ENCODE measurements at regions not wholly inside any gene's neighbourhood (a gene's known extent, or its start where the extent isn't known, plus 50 kb on each side); places are given as distances from the start of the nearest gene placed in this dataset.

GRCh38 chr1:93804412-93804811 is 74.6 kb downstream of the DNTTIP2 start:
- H3K27ac ChIP-seq: peak overlapping the region in 1 of 2 donors; percentile 10
- no peak for DNase-seq
- no peaks in the 10 kb centered on the region for H3K9me3 ChIP-seq
- no peaks in the 10 kb centered on the region for H3K36me3 ChIP-seq
- TF ChIP-seq POLR2A (IDR thresholded peaks at IDR 0.05): no peak
- TF ChIP-seq CTCF (IDR thresholded peaks at IDR 0.05): no peak
- H3K4me3 ChIP-seq: no peak overlapping the region
- intact Hi-C loops (cut with DNase I; ENCODE audit: low total_unique reads): no loop called here
- H3K27me3 ChIP-seq: no peaks in the 10 kb centered on the region
- H3K4me1 ChIP-seq: no peaks in the 10 kb centered on the region

- Histone ChIP-seq H3K4me1 (no peaks in the 10 kb centered on the region), H3K36me3 (no peaks in the 10 kb centered on the region), H3K4me3 (no peak overlapping the region), H3K9me3 (no peaks in the 10 kb centered on the region), H3K27ac (no peak overlapping the region), H3K27me3 (no peaks in the 10 kb centered on the region)
- no peak for TF ChIP-seq POLR2A (IDR thresholded peaks at IDR 0.05)
- no peak for TF ChIP-seq CTCF (IDR thresholded peaks at IDR 0.05)
- intact Hi-C loops (cut with DNase I; ENCODE audit: low total_unique reads): no loop called here
- DNase-seq: no peak
These were observed 77.5 kb downstream of the DNTTIP2 start for GRCh38 chr1:93801471-93801870.

GRCh38 chr1:93800856-93801255 is 78.2 kb downstream of the DNTTIP2 start:
- intact Hi-C loops (cut with DNase I; ENCODE audit: low total_unique reads): no loop called here
- DNase-seq: no peak
- Histone ChIP-seq H3K4me3 (no peak overlapping the region), H3K27me3 (no peaks in the 10 kb centered on the region), H3K36me3 (no peaks in the 10 kb centered on the region), H3K4me1 (no peaks in the 10 kb centered on the region), H3K27ac (no peak overlapping the region), H3K9me3 (no peaks in the 10 kb centered on the region)
- TF ChIP-seq CTCF (IDR thresholded peaks at IDR 0.05) (no peak), POLR2A (IDR thresholded peaks at IDR 0.05) (no peak)

- TF ChIP-seq POLR2A (IDR thresholded peaks at IDR 0.05): no peak
- no peak for TF ChIP-seq CTCF (IDR thresholded peaks at IDR 0.05)
- Histone ChIP-seq H3K4me1 (no peaks in the 10 kb centered on the region), H3K27me3 (no peaks in the 10 kb centered on the region), H3K4me3 (no peak overlapping the region), H3K9me3 (no peaks in the 10 kb centered on the region), H3K36me3 (no peaks in the 10 kb centered on the region), H3K27ac (no peak overlapping the region)
- intact Hi-C loops (cut with DNase I; ENCODE audit: low total_unique reads): no loop called here
- no peak for DNase-seq
These were observed 80.7 kb downstream of the DNTTIP2 start for GRCh38 chr1:93798291-93798690.

- no peaks in the 10 kb centered on the region for H3K36me3 ChIP-seq
- H3K27me3 ChIP-seq: no peaks in the 10 kb centered on the region
- no peaks in the 10 kb centered on the region for H3K4me1 ChIP-seq
- H3K9me3 ChIP-seq: peaks cover 0 to 12% of the 10 kb centered on the region in 2 donors
- H3K4me3 ChIP-seq: no peak overlapping the region
- no peak for DNase-seq
- no peak for TF ChIP-seq CTCF (IDR thresholded peaks at IDR 0.05)
- no peak for TF ChIP-seq POLR2A (IDR thresholded peaks at IDR 0.05)
- intact Hi-C loops (cut with DNase I; ENCODE audit: low total_unique reads): no loop called here
- no peak overlapping the region for H3K27ac ChIP-seq
These were observed 94.5 kb downstream of the DNTTIP2 start for GRCh38 chr1:93784538-93784937.

All from uterus (tissue), 3 donors.